ENCODE measurements at regions not wholly inside any gene's neighbourhood (a gene's known extent, or its start where the extent isn't known, plus 50 kb on each side); places are given as distances from the start of the nearest gene placed in this dataset.

DNA sequence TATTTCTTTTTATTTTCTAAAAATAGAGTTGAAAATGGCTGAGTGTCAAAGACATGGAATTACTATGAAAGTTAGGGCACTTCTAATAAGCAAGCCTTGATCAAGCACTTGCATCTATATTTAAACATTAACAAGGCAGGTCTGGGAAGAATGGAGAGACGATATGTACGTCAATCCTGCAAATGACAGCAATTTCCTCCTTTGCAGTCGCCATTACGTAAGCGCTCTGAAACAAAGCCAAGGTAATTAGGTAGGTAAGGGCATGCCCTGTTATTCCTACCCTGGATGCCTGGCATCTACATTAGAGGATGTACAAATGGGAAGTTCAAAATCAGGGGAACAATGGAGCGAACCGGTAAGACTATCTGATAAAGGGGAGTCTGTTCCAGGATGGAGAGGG is 664.0 kb upstream of the ARGLU1 start:
- FAIRE-seq (no peak), DNase-seq (ENCODE audit: low read depth) (no peak)
- Histone ChIP-seq H3K4me3 (ENCODE audit: low read depth, low read length) (no peak overlapping the region), H3K27me3 (ENCODE audit: control insufficient read depth, insufficient read depth, low read length) (no peaks in the 10 kb centered on the region), H3K36me3 (ENCODE audit: control insufficient read depth, insufficient read depth, low read length) (no peaks in the 10 kb centered on the region)
- TF ChIP-seq, protein P1, sequence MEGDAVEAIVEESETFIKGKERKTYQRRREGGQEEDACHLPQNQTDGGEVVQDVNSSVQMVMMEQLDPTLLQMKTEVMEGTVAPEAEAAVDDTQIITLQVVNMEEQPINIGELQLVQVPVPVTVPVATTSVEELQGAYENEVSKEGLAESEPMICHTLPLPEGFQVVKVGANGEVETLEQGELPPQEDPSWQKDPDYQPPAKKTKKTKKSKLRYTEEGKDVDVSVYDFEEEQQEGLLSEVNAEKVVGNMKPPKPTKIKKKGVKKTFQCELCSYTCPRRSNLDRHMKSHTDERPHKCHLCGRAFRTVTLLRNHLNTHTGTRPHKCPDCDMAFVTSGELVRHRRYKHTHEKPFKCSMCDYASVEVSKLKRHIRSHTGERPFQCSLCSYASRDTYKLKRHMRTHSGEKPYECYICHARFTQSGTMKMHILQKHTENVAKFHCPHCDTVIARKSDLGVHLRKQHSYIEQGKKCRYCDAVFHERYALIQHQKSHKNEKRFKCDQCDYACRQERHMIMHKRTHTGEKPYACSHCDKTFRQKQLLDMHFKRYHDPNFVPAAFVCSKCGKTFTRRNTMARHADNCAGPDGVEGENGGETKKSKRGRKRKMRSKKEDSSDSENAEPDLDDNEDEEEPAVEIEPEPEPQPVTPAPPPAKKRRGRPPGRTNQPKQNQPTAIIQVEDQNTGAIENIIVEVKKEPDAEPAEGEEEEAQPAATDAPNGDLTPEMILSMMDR (IDR thresholded peaks at IDR 0.05; ENCODE audit: insufficient read depth, low read length, severe bottlenecking), result no peak

DNA sequence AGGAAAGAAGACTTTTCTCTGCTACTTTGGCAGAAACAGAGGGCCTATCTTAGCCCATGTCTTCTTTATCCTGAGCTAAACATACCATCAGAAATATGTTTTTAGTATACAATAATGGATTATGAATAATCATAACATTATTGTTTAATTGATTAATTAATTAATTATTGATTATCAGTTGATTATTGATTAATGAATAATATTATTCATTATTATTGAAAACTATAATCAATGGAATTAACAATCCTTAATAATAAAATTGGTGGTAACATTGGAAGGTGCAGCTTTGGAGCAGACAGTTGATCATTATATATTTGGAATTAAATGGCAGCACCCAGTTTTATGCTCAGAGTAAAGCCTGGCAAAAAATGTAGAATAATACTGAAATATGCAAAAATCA is 655.9 kb upstream of the ARGLU1 start:
- FAIRE-seq, result no peak
- DNase-seq (ENCODE audit: low read depth), result no peak
- TF ChIP-seq, protein P1 (IDR thresholded peaks at IDR 0.05; ENCODE audit: insufficient read depth, low read length, severe bottlenecking), result no peak
- Histone ChIP-seq H3K27me3 (ENCODE audit: control insufficient read depth, insufficient read depth, low read length) (no peaks in the 10 kb centered on the region), H3K4me3 (ENCODE audit: low read depth, low read length) (no peak overlapping the region), H3K36me3 (ENCODE audit: control insufficient read depth, insufficient read depth, low read length) (no peaks in the 10 kb centered on the region)

GRCh38 chr13:107222597-107222996 is 654.7 kb upstream of the ARGLU1 start:
- no peaks in the 10 kb centered on the region for H3K27me3 ChIP-seq (ENCODE audit: control insufficient read depth, insufficient read depth, low read length)
- DNase-seq (ENCODE audit: low read depth) (no peak), FAIRE-seq (no peak)
- no peak overlapping the region for H3K4me3 ChIP-seq (ENCODE audit: low read depth, low read length)
- no peaks in the 10 kb centered on the region for H3K36me3 ChIP-seq (ENCODE audit: control insufficient read depth, insufficient read depth, low read length)
- TF ChIP-seq, protein P1 (IDR thresholded peaks at IDR 0.05; ENCODE audit: insufficient read depth, low read length, severe bottlenecking), result no peak

DNA sequence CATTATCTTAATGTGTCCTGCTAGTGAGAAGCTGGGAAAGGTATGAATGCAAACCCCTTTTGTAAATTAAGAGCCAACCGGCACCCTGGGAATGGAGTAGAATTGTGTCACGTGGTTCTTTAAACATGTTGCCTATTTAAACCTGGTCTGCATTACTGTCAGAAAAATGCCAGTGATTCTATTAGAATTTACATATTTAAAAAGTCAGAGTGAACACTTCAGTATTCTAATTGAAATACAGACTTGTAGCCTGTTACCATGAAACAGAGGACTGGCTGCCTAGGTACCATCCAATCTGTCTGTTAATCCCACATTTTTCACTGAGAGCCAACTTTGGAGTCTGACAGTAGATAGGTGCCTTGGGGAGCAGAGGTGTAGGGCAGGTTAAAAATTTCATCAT is 652.3 kb upstream of the ARGLU1 start:
- no peak for DNase-seq (ENCODE audit: low read depth)
- H3K27me3 ChIP-seq (ENCODE audit: control insufficient read depth, insufficient read depth, low read length), result no peaks in the 10 kb centered on the region
- TF ChIP-seq, protein P1 (IDR thresholded peaks at IDR 0.05; ENCODE audit: insufficient read depth, low read length, severe bottlenecking), result no peak
- H3K36me3 ChIP-seq (ENCODE audit: control insufficient read depth, insufficient read depth, low read length), result no peaks in the 10 kb centered on the region
- no peak overlapping the region for H3K4me3 ChIP-seq (ENCODE audit: low read depth, low read length)
- no peak for FAIRE-seq

GRCh38 chr13:107217251-107217650 is 649.3 kb upstream of the ARGLU1 start:
- FAIRE-seq, result no peak
- TF ChIP-seq, protein P1 (IDR thresholded peaks at IDR 0.05; ENCODE audit: insufficient read depth, low read length, severe bottlenecking), result no peak
- H3K27me3 ChIP-seq (ENCODE audit: control insufficient read depth, insufficient read depth, low read length), result no peaks in the 10 kb centered on the region
- no peak overlapping the region for H3K4me3 ChIP-seq (ENCODE audit: low read depth, low read length)
- DNase-seq (ENCODE audit: low read depth), result no peak
- no peaks in the 10 kb centered on the region for H3K36me3 ChIP-seq (ENCODE audit: control insufficient read depth, insufficient read depth, low read length)

DNA sequence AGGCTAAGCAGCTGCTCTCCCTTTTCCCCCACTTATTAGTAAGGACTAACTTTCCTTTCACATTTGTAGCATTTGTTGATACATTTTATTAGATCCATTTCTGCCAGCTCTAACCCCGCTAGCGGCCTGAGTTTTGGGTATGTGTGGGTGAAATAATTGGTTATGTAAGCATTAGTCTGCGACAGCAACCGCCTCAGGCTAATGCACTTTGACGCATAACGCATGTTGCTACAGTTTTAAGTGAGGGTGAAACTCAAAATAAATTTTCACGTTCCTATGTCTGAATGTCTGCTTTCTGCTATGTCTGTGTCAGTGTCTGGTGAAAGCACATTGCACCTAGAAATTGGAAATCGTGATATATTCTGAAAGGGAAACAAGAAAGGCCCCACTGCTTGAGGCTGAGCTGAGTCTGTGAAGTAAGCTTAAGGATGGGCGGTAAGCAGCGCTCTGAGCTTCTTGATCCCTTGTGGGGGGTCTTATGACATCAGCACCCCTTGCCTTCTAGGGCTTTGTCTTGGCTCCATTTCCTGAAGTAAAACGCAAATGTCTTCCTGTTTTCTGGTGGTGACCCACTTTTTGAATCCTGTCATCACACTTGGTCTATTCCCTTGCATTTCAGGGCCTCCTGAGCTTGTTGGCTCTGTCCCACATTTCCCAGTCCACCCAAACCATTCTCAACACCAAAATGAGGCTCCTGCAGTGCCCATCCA is 648.3 kb upstream of the ARGLU1 start:
- H3K27me3 ChIP-seq (ENCODE audit: control insufficient read depth, insufficient read depth, low read length), result no peaks in the 10 kb centered on the region
- TF ChIP-seq, protein P1 (IDR thresholded peaks at IDR 0.05; ENCODE audit: insufficient read depth, low read length, severe bottlenecking), result no peak
- H3K36me3 ChIP-seq (ENCODE audit: control insufficient read depth, insufficient read depth, low read length), result no peaks in the 10 kb centered on the region
- FAIRE-seq, result no peak
- DNase-seq (ENCODE audit: low read depth), result no peak
- H3K4me3 ChIP-seq (ENCODE audit: low read depth, low read length), result no peak overlapping the region

Data from bronchial epithelial cell (primary cell).